ENCODE measurements at regions not wholly inside any gene's neighbourhood (a gene's known extent, or its start where the extent isn't known, plus 50 kb on each side); places are given as distances from the start of the nearest gene placed in this dataset.

DNA sequence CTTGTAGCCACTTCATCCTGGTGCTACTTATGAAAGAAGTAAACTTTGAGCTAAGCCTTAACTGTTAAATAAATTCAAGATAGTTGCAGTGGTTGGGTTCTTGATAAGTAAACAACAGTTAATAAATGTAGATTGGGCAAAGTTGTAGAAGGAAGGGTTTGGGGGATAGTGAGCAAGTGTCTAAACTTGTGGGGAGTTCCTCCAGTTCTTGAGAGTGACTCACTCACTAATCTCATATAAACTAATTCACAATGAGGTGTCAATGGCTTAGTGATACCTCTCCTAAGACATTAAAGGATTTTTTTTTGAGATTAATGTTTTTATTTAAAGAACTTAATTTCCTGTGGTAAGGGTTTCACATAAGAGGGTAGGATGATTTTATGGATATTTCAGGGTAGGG is 507.4 kb downstream of the BMP2 start:
- intact Hi-C loops (cut with micrococcal nuclease; ENCODE audit: unreplicated experiment), result no loop called here
- Histone ChIP-seq H3K27me3 (ENCODE audit: control insufficient read depth, insufficient read depth, low read length) (no peaks in the 10 kb centered on the region), H3K27ac (ENCODE audit: low read length) (no peak overlapping the region), H3K4me3 (ENCODE audit: low read depth in 2 of 2, low read length in 2 of 2) (no peak overlapping the region), H3K36me3 (ENCODE audit: control insufficient read depth, insufficient read depth, low read length) (no peaks in the 10 kb centered on the region), H3K9me3 (ENCODE audit: control insufficient read depth, insufficient read depth, low read depth, low read length) (0 out of 2 replicates have a peak, but pooled peaks cover 2% of the 10 kb centered on the region), H3K4me1 (ENCODE audit: control insufficient read depth, insufficient read depth, low read length) (no peaks in the 10 kb centered on the region)
- ChIA-PET CTCF (no interaction called here), POLR2A (no interaction called here)
- ATAC-seq (no peak), DNase-seq (ENCODE audit: low read depth, low spot score) (no peak)
- TF ChIP-seq POLR2AphosphoS5 (IDR thresholded peaks at IDR 0.05; ENCODE audit: low read depth, low read length), result no peak
- TF ChIP-seq, protein P1, sequence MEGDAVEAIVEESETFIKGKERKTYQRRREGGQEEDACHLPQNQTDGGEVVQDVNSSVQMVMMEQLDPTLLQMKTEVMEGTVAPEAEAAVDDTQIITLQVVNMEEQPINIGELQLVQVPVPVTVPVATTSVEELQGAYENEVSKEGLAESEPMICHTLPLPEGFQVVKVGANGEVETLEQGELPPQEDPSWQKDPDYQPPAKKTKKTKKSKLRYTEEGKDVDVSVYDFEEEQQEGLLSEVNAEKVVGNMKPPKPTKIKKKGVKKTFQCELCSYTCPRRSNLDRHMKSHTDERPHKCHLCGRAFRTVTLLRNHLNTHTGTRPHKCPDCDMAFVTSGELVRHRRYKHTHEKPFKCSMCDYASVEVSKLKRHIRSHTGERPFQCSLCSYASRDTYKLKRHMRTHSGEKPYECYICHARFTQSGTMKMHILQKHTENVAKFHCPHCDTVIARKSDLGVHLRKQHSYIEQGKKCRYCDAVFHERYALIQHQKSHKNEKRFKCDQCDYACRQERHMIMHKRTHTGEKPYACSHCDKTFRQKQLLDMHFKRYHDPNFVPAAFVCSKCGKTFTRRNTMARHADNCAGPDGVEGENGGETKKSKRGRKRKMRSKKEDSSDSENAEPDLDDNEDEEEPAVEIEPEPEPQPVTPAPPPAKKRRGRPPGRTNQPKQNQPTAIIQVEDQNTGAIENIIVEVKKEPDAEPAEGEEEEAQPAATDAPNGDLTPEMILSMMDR (IDR thresholded peaks at IDR 0.05), result no peak
- no peak for TF ChIP-seq TCF7L2 (IDR thresholded peaks at IDR 0.05; ENCODE audit: low read depth, low read length)
- TF ChIP-seq, protein P2, sequence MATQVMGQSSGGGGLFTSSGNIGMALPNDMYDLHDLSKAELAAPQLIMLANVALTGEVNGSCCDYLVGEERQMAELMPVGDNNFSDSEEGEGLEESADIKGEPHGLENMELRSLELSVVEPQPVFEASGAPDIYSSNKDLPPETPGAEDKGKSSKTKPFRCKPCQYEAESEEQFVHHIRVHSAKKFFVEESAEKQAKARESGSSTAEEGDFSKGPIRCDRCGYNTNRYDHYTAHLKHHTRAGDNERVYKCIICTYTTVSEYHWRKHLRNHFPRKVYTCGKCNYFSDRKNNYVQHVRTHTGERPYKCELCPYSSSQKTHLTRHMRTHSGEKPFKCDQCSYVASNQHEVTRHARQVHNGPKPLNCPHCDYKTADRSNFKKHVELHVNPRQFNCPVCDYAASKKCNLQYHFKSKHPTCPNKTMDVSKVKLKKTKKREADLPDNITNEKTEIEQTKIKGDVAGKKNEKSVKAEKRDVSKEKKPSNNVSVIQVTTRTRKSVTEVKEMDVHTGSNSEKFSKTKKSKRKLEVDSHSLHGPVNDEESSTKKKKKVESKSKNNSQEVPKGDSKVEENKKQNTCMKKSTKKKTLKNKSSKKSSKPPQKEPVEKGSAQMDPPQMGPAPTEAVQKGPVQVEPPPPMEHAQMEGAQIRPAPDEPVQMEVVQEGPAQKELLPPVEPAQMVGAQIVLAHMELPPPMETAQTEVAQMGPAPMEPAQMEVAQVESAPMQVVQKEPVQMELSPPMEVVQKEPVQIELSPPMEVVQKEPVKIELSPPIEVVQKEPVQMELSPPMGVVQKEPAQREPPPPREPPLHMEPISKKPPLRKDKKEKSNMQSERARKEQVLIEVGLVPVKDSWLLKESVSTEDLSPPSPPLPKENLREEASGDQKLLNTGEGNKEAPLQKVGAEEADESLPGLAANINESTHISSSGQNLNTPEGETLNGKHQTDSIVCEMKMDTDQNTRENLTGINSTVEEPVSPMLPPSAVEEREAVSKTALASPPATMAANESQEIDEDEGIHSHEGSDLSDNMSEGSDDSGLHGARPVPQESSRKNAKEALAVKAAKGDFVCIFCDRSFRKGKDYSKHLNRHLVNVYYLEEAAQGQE (IDR thresholded peaks at IDR 0.05; ENCODE audit: insufficient read depth in 1 of 2, low read depth in 2 of 2, low read length in 1 of 2), result no peak
- TF ChIP-seq SIN3A (IDR thresholded peaks at IDR 0.05; ENCODE audit: borderline replicate concordance, insufficient read depth, low read depth, low read length), result no peak
- in situ Hi-C loops (cut with HindIII; ENCODE audit: low pct_unique_long_range_greater_than_20kb, low sequenced_read_pairs), result no loop called here
- no TSS peak for BruUV-seq (replicated peaks)

DNA sequence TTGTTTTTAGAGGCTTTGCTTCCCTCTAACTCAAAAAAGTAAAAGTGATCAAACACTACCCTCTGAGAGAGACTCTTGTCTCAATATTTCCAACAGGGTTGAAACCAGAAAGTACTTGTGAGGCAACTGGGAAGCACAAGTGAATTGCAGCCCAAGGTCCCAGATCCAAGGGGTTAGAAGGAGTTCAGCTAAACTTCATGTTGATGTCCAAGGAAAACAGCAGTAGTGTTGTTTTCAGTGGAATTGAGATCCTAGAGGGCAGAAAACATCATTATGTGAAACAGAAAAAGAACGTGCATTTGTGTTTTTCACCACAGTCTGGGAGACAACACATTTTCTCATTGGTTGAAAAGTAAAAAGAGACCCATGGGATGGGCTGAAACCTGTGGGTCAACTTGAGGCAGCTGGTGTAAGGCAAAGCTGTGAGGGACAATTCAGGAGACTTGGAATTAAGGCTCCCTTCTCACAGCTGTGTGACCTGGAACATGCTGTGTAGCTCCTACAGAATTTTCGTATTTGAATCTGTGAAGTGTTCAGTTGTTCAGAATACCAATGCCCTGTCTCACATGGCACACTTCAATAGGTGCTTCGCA is 508.3 kb downstream of the BMP2 start:
- ATAC-seq (no peak), DNase-seq (ENCODE audit: low read depth, low spot score) (no peak)
- in situ Hi-C loops (cut with HindIII; ENCODE audit: low pct_unique_long_range_greater_than_20kb, low sequenced_read_pairs), result no loop called here
- Histone ChIP-seq H3K9me3 (ENCODE audit: control insufficient read depth, insufficient read depth, low read depth, low read length) (0 out of 2 replicates have a peak, but pooled peaks cover 2% of the 10 kb centered on the region), H3K27ac (ENCODE audit: low read length) (no peak overlapping the region), H3K4me1 (ENCODE audit: control insufficient read depth, insufficient read depth, low read length) (no peaks in the 10 kb centered on the region), H3K4me3 (ENCODE audit: low read depth in 2 of 2, low read length in 2 of 2) (no peak overlapping the region), H3K27me3 (ENCODE audit: control insufficient read depth, insufficient read depth, low read length) (no peaks in the 10 kb centered on the region), H3K36me3 (ENCODE audit: control insufficient read depth, insufficient read depth, low read length) (no peaks in the 10 kb centered on the region)
- ChIA-PET POLR2A (no interaction called here), CTCF (no interaction called here)
- intact Hi-C loops (cut with micrococcal nuclease; ENCODE audit: unreplicated experiment), result no loop called here
- no peak for TF ChIP-seq TCF7L2 (IDR thresholded peaks at IDR 0.05; ENCODE audit: low read depth, low read length)
- TF ChIP-seq POLR2AphosphoS5 (IDR thresholded peaks at IDR 0.05; ENCODE audit: low read depth, low read length), result no peak
- TF ChIP-seq, protein P2 (IDR thresholded peaks at IDR 0.05; ENCODE audit: insufficient read depth in 1 of 2, low read depth in 2 of 2, low read length in 1 of 2), result no peak
- no peak for TF ChIP-seq SIN3A (IDR thresholded peaks at IDR 0.05; ENCODE audit: borderline replicate concordance, insufficient read depth, low read depth, low read length)
- TF ChIP-seq, protein P1 (IDR thresholded peaks at IDR 0.05), result no peak
- BruUV-seq (replicated peaks), result no TSS peak

Measured in Panc1 (cell line).